ENCODE measurements at regions not wholly inside any gene's neighbourhood (a gene's known extent, or its start where the extent isn't known, plus 50 kb on each side); places are given as distances from the start of the nearest gene placed in this dataset.

- TF ChIP-seq FOXM1 (IDR thresholded peaks at IDR 0.05; ENCODE audit: borderline replicate concordance, low read depth): no peak
- TF ChIP-seq EGR1 (IDR thresholded peaks at IDR 0.05): no peak
- TF ChIP-seq RAD21 (IDR thresholded peaks at IDR 0.05; ENCODE audit: low read depth): no peak
- no peak for TF ChIP-seq ZBTB7A (IDR thresholded peaks at IDR 0.05; ENCODE audit: low read depth)
- TF ChIP-seq USF1 (IDR thresholded peaks at IDR 0.05): no peak
- TF ChIP-seq YY1 (IDR thresholded peaks at IDR 0.05; ENCODE audit: low read depth): no peak
- no peak for TF ChIP-seq TCF12 (IDR thresholded peaks at IDR 0.05; ENCODE audit: low read depth)
- no peak for TF ChIP-seq NFIC (IDR thresholded peaks at IDR 0.05)
- TF ChIP-seq CEBPB (IDR thresholded peaks at IDR 0.05): no peak
These were observed 1134.4 kb downstream of the XPNPEP1 start for GRCh38 chr10:108788891-108789290.

GRCh38 chr10:108787932-108788331, 1135.4 kb downstream of the XPNPEP1 start:
- TF ChIP-seq TAF1 (IDR thresholded peaks at IDR 0.05; ENCODE audit: low read depth) (no peak), ZBTB7A (IDR thresholded peaks at IDR 0.05; ENCODE audit: low read depth) (no peak), CEBPB (IDR thresholded peaks at IDR 0.05) (no peak), USF1 (IDR thresholded peaks at IDR 0.05) (no peak), EP300 (IDR thresholded peaks at IDR 0.05; ENCODE audit: borderline replicate concordance) (no peak), YY1 (IDR thresholded peaks at IDR 0.05; ENCODE audit: low read depth) (no peak), EGR1 (IDR thresholded peaks at IDR 0.05) (no peak), REST (IDR thresholded peaks at IDR 0.05; ENCODE audit: low read depth) (no peak), CREB1 (IDR thresholded peaks at IDR 0.05; ENCODE audit: low read depth) (no peak), NFIC (IDR thresholded peaks at IDR 0.05) (no peak), RAD21 (IDR thresholded peaks at IDR 0.05; ENCODE audit: low read depth) (no peak), TCF12 (IDR thresholded peaks at IDR 0.05; ENCODE audit: low read depth) (no peak), FOXM1 (IDR thresholded peaks at IDR 0.05; ENCODE audit: borderline replicate concordance, low read depth) (no peak), MAX (IDR thresholded peaks at IDR 0.05) (no peak), TEAD4 (IDR thresholded peaks at IDR 0.05) (no peak)

- TF ChIP-seq REST (IDR thresholded peaks at IDR 0.05; ENCODE audit: low read depth) (no peak), FOXM1 (IDR thresholded peaks at IDR 0.05; ENCODE audit: borderline replicate concordance, low read depth) (no peak), ZBTB7A (IDR thresholded peaks at IDR 0.05; ENCODE audit: low read depth) (no peak), RAD21 (IDR thresholded peaks at IDR 0.05; ENCODE audit: low read depth) (no peak), NFIC (IDR thresholded peaks at IDR 0.05) (no peak), EP300 (IDR thresholded peaks at IDR 0.05; ENCODE audit: borderline replicate concordance) (no peak), MAX (IDR thresholded peaks at IDR 0.05) (no peak), TAF1 (IDR thresholded peaks at IDR 0.05; ENCODE audit: low read depth) (no peak), CEBPB (IDR thresholded peaks at IDR 0.05) (no peak), TCF12 (IDR thresholded peaks at IDR 0.05; ENCODE audit: low read depth) (no peak), TEAD4 (IDR thresholded peaks at IDR 0.05) (no peak), USF1 (IDR thresholded peaks at IDR 0.05) (no peak), YY1 (IDR thresholded peaks at IDR 0.05; ENCODE audit: low read depth) (no peak), CREB1 (IDR thresholded peaks at IDR 0.05; ENCODE audit: low read depth) (no peak), EGR1 (IDR thresholded peaks at IDR 0.05) (no peak)
These were observed 1138.3 kb downstream of the XPNPEP1 start for GRCh38 chr10:108785011-108785410.

GRCh38 chr10:108784534-108784933, 1138.8 kb downstream of the XPNPEP1 start:
- TF ChIP-seq ZBTB7A (IDR thresholded peaks at IDR 0.05; ENCODE audit: low read depth) (no peak), MAX (IDR thresholded peaks at IDR 0.05) (no peak), REST (IDR thresholded peaks at IDR 0.05; ENCODE audit: low read depth) (no peak), NFIC (IDR thresholded peaks at IDR 0.05) (no peak), EP300 (IDR thresholded peaks at IDR 0.05; ENCODE audit: borderline replicate concordance) (no peak), EGR1 (IDR thresholded peaks at IDR 0.05) (no peak), TCF12 (IDR thresholded peaks at IDR 0.05; ENCODE audit: low read depth) (no peak)

All from Ishikawa (cell line).